ENCODE measurements at regions not wholly inside any gene's neighbourhood (a gene's known extent, or its start where the extent isn't known, plus 50 kb on each side); places are given as distances from the start of the nearest gene placed in this dataset.

- Histone ChIP-seq H3K23me2 (ENCODE audit: low read depth, low read length) (no peaks in the 10 kb centered on the region; the same call in 1 of the 2 replicates), H2BK15ac (ENCODE audit: low read length) (no peak overlapping the region), H3K9me3 (ENCODE audit: insufficient read depth in 2 of 2, low read depth in 1 of 2, low read length in 1 of 2) (peaks cover 0 to 5% of the 10 kb centered on the region in 2 experiments; a peak in 1 of 4 replicates), H3K27ac (ENCODE audit: low read depth, low read length) (no peak overlapping the region), H3K4me1 (replicated peaks in 1 of 4; ENCODE audit: control insufficient read depth in 3 of 4, insufficient read depth in 4 of 4, low read length in 3 of 4) (no peaks in the 10 kb centered on the region), H2AFZ (ENCODE audit: low read length) (no peak overlapping the region), H4K91ac (replicated peaks; ENCODE audit: insufficient read length, low read length) (no peak overlapping the region), H2AK5ac (ENCODE audit: low read depth, low read length) (no peak overlapping the region), H2BK5ac (ENCODE audit: low read depth, low read length) (no peak overlapping the region), H3K9ac (replicated peaks in 1 of 4; ENCODE audit: extremely low read depth in 1 of 4, low read depth in 3 of 4, low read length in 3 of 4) (no peak overlapping the region), H4K8ac (ENCODE audit: extremely low read depth, insufficient read depth, low read length) (no peak overlapping the region), H4K20me1 (replicated peaks in 1 of 2; ENCODE audit: control insufficient read depth in 1 of 2, insufficient read depth in 2 of 2, low read length in 2 of 2) (no peaks in the 10 kb centered on the region), H3K79me1 (ENCODE audit: low read depth, low read length) (no peaks in the 10 kb centered on the region), H3K4me2 (ENCODE audit: insufficient read depth in 1 of 2, low read depth in 2 of 2, low read length in 2 of 2) (no peak overlapping the region), H3K14ac (ENCODE audit: insufficient read length) (no peak overlapping the region), H4K5ac (ENCODE audit: insufficient read length, low read depth, low read length) (no peak overlapping the region), H3K4ac (replicated peaks; ENCODE audit: insufficient read length, low read depth, low read length) (no peak overlapping the region), H2BK120ac (replicated peaks; ENCODE audit: low read depth, low read length) (no peak overlapping the region), H3K36me3 (ENCODE audit: control insufficient read depth in 2 of 4, insufficient read depth in 4 of 4, low read length in 3 of 4) (no peaks in the 10 kb centered on the region; a peak in 1 of 8 replicates), H2BK20ac (ENCODE audit: low read length) (no peak overlapping the region), H2BK12ac (ENCODE audit: low read depth, low read length) (no peak overlapping the region), H3K4me3 (ENCODE audit: extremely low read depth in 1 of 4, insufficient read depth in 2 of 4, low read depth in 3 of 4, low read length in 4 of 4) (no peak overlapping the region), H3K23ac (ENCODE audit: insufficient read length) (no peak overlapping the region), H3K56ac (replicated peaks; ENCODE audit: insufficient read length, low read depth, low read length) (no peak overlapping the region), H3K27me3 (replicated peaks in 1 of 4; ENCODE audit: control insufficient read depth in 3 of 4, extremely low read depth in 1 of 4, insufficient read depth in 3 of 4, low read length in 3 of 4) (no peaks in the 10 kb centered on the region), H3K79me2 (ENCODE audit: control insufficient read depth in 1 of 2, insufficient read depth in 2 of 2, low read length in 2 of 2) (no peaks in the 10 kb centered on the region), H3K18ac (ENCODE audit: extremely low read depth, low read length) (no peak overlapping the region)
- POLR2A ChIA-PET (ENCODE audit: partially characterized antibody) = no interaction called here
- WGBS, 2 experiments (ENCODE audit: extremely low coverage in 1 of 2, insufficient coverage in 1 of 2, insufficient read length in 1 of 2, insufficient replicate concordance in 2 of 2, low coverage in 1 of 2, low lambda C conversion rate in 2 of 2, missing lambda C conversion rate in 1 of 2) = 88% methylated on average over 7 of the region's 7 CpGs; no CpG with 5 or more reads in 1 of the 2 experiments
- DNase-seq (ENCODE audit: low read depth in 1 of 2, low spot score in 2 of 2) = no peak
- no peak for FAIRE-seq
- CTCF ChIA-PET (ENCODE audit: partially characterized antibody) = no interaction called here
- no peak for TF ChIP-seq JUND (IDR thresholded peaks at IDR 0.05; ENCODE audit: low read length)
- no peak for TF ChIP-seq SAP30 (IDR thresholded peaks at IDR 0.05; ENCODE audit: insufficient read depth, insufficient replicate concordance, low read length)
- TF ChIP-seq SP4 (IDR thresholded peaks at IDR 0.05; ENCODE audit: low read length) = no peak
- no peak for TF ChIP-seq CBX5 (IDR thresholded peaks at IDR 0.05; ENCODE audit: low read depth, low read length)
- TF ChIP-seq, protein P1, sequence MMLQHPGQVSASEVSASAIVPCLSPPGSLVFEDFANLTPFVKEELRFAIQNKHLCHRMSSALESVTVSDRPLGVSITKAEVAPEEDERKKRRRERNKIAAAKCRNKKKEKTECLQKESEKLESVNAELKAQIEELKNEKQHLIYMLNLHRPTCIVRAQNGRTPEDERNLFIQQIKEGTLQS (IDR thresholded peaks at IDR 0.05; ENCODE audit: insufficient read depth, low read depth, low read length) = no peak
- no peak for TF ChIP-seq KDM5A (IDR thresholded peaks at IDR 0.05; ENCODE audit: low read length)
- no peak for TF ChIP-seq TBP (IDR thresholded peaks at IDR 0.05; ENCODE audit: low read depth, low read length)
- TF ChIP-seq BRCA1 (IDR thresholded peaks at IDR 0.05; ENCODE audit: low read depth, low read length) = no peak
- TF ChIP-seq SIN3A (conservative IDR thresholded peaks at IDR 0.05 in 1 of 2, IDR thresholded peaks at IDR 0.05 in 1 of 2; ENCODE audit: low read depth in 1 of 2, low read length in 2 of 2) = no peak
- TF ChIP-seq NRF1 (IDR thresholded peaks at IDR 0.05; ENCODE audit: low read depth, low read length) = no peak
- no peak for TF ChIP-seq FOSL1 (IDR thresholded peaks at IDR 0.05; ENCODE audit: insufficient read depth, low read depth, low read length)
- no peak for TF ChIP-seq RAD21 (IDR thresholded peaks at IDR 0.05 in 1 of 2, conservative IDR thresholded peaks at IDR 0.05 in 1 of 2; ENCODE audit: low read depth in 2 of 2, low read length in 2 of 2)
- TF ChIP-seq NANOG (IDR thresholded peaks at IDR 0.05; ENCODE audit: insufficient read depth, low read depth, low read length, poor library complexity, severe bottlenecking) = no peak
Measured at GRCh38 chr2:71827973-71828372, 319.7 kb downstream of the CYP26B1 start.
